ENCODE measurements at regions not wholly inside any gene's neighbourhood (a gene's known extent, or its start where the extent isn't known, plus 50 kb on each side); places are given as distances from the start of the nearest gene placed in this dataset.

DNA sequence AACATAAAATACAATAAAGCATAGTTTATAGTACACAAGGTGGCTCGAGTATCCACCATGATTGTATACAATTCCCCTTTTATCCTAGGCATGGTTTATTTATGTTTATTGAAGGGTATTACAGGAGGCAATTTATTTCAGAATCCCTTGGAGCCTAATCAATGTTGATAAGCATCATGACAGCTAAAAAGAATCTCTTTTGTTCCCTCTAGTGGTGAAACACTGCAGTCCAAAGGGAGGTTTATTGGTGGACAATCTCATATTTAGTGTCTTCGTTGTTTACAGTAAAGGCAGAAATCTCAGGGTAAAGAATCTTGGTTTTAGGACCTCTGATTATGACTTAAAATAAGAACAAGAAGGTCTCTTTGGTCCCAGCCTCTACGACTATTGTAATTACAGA lies 1712.5 kb downstream of the C4orf33 start:
- DNase-seq (ENCODE audit: insufficient read length, low spot score) = no peak
- no peak for TF ChIP-seq POLR2A (IDR thresholded peaks at IDR 0.05; ENCODE audit: low read depth, low read length)
- FAIRE-seq = no peak

DNA sequence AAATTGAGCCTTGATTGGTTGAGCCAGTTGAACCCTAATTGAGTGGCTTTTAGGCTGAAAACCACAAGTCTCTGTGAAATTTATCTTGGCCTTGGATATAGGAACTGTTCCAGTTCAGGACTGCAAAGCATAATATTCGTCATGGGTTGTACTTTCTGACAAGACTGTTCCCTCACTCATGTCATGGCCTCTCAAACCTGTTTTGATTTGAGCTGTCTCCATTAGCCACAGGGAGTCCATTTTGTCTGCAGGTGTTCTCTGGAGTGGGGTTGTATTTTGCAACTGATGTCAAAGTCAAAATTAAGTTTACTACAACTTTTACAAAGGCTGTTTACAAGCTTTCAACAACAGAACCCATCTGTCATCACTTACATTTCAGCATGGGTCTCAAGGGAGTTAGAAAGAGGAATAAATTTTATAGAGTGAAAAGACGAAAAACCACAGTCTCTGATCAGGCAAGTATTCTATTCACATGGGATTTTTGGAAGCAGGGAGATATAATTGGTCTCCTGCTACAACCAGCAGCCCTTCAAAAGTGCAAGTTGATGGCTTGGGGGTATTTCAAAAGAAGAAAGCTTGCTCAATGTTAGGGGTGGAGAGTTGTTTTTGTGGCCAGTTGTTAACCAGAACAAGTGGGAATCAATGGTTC lies 1716.3 kb downstream of the C4orf33 start:
- DNase-seq (ENCODE audit: insufficient read length, low spot score) (no peak), FAIRE-seq (no peak)
- no peak for TF ChIP-seq POLR2A (IDR thresholded peaks at IDR 0.05; ENCODE audit: low read depth, low read length)

DNA sequence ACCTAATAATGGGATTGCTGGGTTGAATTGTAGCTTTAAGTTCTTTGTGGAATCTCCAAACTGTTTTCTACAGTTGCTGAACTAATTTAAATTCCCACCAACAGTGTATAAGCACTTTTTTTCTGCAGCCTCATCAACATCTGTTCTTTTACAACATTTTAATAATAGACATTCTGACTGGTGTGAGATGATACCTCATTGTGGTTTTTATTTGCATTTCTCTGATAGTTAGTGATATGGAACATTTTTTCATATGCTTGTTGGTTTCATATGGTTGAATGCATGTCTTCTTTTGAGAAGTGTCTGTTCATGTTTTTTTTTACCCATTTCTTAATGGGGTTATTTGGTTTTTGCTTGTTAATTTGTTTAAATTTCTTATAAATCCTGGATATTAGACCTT lies 1718.9 kb downstream of the C4orf33 start:
- no peak for DNase-seq (ENCODE audit: insufficient read length, low spot score)

DNA sequence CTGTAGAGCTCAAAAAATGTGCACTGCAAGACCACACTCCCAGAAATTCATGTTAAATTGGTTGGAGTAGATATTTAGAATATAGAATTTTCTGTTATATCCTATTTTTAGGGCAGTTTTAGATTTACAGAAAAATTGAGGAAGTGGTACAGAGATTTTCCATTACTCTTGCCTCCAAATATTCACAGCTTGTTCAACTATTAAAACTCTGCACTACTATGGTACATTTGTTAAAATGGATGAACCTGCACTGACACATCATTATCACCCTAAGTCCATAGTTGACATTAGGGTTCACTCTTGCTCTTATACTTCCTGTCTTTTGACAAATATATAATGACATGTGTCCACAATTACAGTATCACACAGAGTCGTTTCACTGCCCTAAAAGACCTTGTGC lies 1724.5 kb downstream of the C4orf33 start:
- FAIRE-seq (no peak), DNase-seq (ENCODE audit: insufficient read length, low spot score) (no peak)
- TF ChIP-seq POLR2A (IDR thresholded peaks at IDR 0.05; ENCODE audit: low read depth, low read length) = no peak

More for the DNA sequence above, 1718.9 kb downstream of the C4orf33 start:
- TF ChIP-seq POLR2A (IDR thresholded peaks at IDR 0.05; ENCODE audit: low read depth, low read length) = no peak
- FAIRE-seq = no peak

DNA sequence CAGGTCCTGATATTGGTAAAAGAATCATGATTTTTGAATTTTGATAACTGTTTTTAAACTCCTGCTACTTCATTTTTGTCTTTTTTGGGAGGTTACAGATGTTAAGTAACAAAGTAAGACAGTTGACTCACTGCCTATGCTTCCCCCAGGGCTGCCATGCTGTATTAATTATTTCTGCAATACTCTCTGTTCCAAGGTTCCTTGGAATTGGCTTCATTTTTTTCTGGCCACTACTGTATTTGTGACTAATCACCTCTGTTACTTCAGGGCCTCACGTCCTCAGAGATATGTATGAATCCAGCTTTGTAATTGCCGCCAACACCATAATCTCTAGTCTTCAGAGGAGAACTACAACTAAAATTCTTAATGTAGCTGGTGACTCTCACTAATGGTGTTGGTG lies 1729.3 kb downstream of the C4orf33 start:
- TF ChIP-seq POLR2A (IDR thresholded peaks at IDR 0.05; ENCODE audit: low read depth, low read length) = no peak
- DNase-seq (ENCODE audit: insufficient read length, low spot score) (no peak), FAIRE-seq (no peak)

DNA sequence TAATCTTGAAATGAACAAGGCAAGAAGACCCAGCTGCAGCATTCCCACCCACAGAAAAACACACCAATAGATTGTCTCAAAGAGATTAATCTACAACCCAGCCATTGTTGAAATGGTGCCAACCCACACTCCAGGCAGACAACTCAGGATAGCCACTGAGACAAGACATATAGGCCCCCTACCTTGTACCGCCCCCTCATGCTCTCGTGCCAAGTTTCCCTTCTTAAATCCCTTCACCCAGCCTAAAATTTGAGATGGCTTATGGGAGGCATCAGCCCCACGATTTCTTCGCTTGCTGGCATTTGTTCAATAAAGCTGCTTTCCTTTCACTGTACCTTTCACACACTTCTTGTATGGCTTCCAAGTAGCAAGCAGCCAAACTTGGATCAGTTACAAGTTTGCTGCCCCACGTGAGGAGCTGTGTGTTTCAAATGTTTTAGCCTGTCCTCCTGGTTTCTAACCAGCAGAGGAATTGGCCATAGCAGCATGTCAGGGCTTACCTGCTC lies 1754.1 kb downstream of the C4orf33 start:
- FAIRE-seq (no peak), DNase-seq (ENCODE audit: insufficient read length, low spot score) (no peak)
- no peak for TF ChIP-seq POLR2A (IDR thresholded peaks at IDR 0.05; ENCODE audit: low read depth, low read length)

DNA sequence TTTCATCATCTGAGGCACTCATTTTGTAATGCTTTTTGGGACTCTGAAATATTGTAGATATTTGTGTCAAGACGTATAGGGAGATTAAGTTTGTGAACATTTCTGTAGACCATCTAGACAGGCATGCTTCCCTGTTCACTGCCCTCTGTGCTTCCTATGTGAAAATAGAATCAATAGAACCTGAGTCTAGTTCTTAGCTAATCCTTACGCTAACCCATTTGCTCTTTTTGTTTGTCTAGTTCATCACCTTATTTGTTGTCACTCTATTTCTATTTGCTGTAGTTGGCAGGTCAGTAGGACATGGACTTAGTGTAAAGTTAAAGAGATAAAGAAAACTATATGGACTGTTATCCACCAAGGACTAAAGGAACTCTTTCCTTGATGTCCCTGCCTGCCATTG lies 1755.2 kb downstream of the C4orf33 start:
- DNase-seq (ENCODE audit: insufficient read length, low spot score) (no peak), FAIRE-seq (no peak)
- no peak for TF ChIP-seq POLR2A (IDR thresholded peaks at IDR 0.05; ENCODE audit: low read depth, low read length)

DNA sequence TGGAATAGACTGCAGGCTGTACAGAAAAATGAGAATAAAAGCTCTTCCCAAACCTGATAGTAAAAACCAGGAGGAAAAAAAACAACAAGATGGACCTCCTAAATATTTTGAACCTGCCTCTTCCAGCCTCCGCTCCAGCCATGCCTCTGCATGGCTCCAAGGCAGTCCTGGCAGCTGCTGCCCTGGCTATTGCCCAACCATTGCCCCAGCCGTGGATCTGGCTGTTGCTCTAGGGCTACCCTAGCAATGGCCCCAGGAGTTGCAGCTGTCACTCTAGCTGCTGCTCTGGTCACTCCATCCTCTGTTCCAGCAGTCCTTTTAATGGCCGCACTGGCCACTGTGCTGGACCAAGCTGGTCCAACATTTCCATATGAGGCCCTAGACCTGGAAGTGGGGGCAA lies 1756.0 kb downstream of the C4orf33 start:
- DNase-seq (ENCODE audit: insufficient read length, low spot score) = no peak
- FAIRE-seq = no peak
- no peak for TF ChIP-seq POLR2A (IDR thresholded peaks at IDR 0.05; ENCODE audit: low read depth, low read length)

DNA sequence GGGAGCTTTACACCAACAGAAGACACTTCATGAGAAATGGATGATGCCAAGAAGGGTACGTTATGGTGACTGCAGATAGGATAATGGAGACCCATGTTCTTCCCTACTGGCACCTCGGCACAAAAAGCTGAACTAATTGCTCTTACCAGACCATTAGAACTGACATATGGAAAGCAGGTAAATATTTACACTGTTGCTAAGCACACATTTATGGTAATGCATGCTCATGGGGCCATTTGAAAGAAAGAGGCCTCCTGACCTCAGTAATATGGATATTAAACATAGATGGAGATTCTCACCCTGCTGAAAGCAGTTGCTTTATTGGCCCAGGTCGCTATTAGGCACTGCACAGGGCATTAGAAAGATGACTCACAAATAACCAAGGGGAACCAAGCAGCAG lies 1759.6 kb downstream of the C4orf33 start:
- FAIRE-seq = no peak
- DNase-seq (ENCODE audit: insufficient read length, low spot score) = no peak

DNA sequence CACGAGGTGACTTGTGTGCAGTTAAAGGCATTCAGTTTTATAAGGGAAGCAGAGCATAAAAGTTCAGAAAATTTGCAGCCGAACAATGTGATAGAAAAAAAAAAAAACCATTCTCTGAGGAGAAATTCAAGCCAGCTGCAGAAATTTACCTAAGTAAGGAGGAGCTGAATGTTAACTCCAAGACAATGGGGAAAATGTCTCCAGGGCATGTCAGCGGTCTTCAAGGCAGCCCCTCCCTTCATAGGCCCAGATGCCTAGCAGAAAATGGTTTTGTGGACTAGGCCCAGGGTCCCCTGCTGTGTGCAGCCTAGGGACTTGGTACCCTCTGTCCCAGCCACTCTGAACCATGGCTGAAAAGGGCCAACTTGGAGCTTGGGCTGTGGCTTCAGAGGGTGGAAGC lies 1764.0 kb downstream of the C4orf33 start:
- no peak for TF ChIP-seq POLR2A (IDR thresholded peaks at IDR 0.05; ENCODE audit: low read depth, low read length)
- no peak for DNase-seq (ENCODE audit: insufficient read length, low spot score)
- FAIRE-seq = no peak

More for the DNA sequence above, 1759.6 kb downstream of the C4orf33 start:
- no peak for TF ChIP-seq POLR2A (IDR thresholded peaks at IDR 0.05; ENCODE audit: low read depth, low read length)

DNA sequence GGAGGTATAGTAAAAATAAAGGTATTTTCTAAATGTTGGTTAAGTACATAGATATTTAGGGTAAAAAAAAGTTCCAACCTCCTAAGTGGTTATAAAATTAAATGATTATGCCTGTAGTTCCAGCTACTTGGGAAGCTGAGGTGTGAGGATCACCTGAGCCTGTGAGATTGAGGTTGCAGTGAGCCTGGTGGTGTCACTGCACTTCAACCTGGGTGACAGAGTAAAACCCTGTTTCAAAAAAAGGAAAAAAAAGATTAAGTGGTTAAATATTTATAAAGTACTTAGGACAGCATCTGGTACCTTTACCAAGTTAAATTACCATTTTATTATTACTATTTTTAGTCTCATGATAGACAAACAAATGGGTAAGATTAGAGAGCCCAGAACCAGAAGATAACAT lies 1801.0 kb downstream of the C4orf33 start:
- DNase-seq (ENCODE audit: insufficient read length, low spot score) (no peak), FAIRE-seq (no peak)
- no peak for TF ChIP-seq POLR2A (IDR thresholded peaks at IDR 0.05; ENCODE audit: low read depth, low read length)

DNA sequence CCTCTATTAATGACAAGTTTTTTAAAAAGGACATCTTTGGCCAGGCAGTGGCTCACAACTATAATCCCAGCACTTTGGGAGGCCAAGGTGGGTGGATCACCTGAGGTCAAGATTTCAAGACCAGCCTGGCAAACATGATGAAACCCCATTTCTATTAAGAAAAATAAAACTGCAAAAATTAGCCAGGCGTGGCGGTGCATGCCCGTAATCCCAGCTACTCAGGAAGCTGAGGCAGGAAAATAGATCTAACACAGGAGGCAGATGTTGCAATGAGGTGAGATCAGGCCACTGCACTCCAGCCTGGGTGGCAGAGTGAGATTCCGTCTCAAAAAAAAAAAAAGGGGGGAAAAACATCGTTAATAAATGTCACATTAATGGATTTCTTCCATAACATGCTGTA lies 1805.4 kb downstream of the C4orf33 start:
- DNase-seq (ENCODE audit: insufficient read length, low spot score) = no peak
- no peak for TF ChIP-seq POLR2A (IDR thresholded peaks at IDR 0.05; ENCODE audit: low read depth, low read length)
- FAIRE-seq = no peak

DNA sequence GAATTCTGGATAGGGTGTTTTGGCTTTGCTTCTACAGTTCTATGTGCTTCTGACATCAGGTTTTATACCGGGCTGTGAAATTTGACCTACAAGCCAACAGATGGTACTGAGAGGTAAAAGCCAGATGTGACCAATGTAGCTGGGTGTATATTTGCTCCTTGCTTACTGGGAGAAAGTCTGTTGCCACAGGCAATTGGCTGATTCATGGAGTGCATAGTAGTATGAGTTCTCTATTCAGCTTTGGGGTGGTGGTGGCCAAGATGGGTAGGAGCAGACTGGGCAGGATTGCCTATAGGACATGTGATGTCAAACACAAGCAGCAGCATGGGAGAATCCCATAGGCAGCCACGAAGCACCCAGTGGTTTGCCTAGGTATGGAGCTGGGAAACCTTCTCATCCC lies 1827.0 kb downstream of the C4orf33 start:
- FAIRE-seq (no peak), DNase-seq (ENCODE audit: insufficient read length, low spot score) (no peak)
- TF ChIP-seq POLR2A (IDR thresholded peaks at IDR 0.05; ENCODE audit: low read depth, low read length) = no peak

DNA sequence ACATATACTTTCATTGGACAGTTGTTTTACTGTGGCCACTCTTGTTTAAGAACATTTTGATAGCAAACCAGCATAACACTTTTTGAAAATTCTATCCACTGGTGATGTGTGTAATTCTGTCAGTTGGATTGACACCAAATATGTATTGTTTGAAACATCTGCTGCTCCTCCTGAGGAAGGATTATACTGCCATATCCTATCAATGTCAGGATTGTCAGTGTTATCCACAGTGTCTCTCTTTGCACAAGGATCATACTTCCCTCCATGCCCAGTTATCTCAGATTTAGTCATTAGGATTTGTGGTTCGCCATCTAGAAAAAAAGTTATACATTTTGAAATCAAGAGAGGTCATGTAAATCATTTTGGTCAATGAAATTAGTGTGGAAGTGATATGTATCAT lies 1859.6 kb downstream of the C4orf33 start:
- DNase-seq (ENCODE audit: insufficient read length, low spot score) (no peak), FAIRE-seq (no peak)
- TF ChIP-seq POLR2A (IDR thresholded peaks at IDR 0.05; ENCODE audit: low read depth, low read length) = no peak

DNA sequence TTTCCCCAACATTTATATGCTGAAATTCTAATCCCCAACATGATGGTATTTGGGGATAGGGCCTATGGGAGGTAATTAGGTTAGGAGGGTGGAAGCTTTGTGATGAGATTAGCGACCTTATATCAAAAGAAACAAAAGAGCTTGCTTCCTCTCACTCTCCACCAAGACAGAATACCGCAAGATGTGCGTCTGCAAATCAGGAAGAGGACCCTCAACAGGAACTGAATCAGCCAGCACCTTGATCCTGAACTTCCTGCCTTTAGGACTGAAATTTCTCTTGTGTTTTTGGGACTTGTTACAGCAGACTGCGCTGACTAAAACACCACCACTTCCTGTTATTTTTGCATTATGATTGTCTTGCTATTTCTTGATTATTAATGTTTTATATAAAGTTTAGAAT lies 1889.4 kb downstream of the C4orf33 start:
- DNase-seq (ENCODE audit: insufficient read length, low spot score) = no peak
- TF ChIP-seq POLR2A (IDR thresholded peaks at IDR 0.05; ENCODE audit: low read depth, low read length) = no peak
- no peak for FAIRE-seq

DNA sequence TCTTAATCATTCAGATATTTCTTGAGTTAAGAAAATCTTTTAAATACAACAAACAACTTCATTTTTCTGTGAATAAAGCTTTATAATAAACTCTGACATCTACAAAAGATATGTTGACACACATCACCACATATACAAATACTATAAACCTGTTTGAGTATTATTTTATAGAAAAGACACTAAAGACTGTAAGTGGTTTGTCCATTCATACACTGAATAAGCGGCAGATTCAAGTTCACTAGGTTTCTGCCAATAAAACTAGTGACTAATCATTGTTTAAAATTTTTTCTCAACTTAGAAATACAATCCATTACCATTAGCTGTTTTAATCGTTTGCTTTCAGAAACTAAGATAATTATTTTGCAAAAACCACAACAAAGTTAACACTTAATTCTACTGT lies 1900.0 kb downstream of the C4orf33 start:
- DNase-seq (ENCODE audit: insufficient read length, low spot score) (no peak), FAIRE-seq (no peak)
- TF ChIP-seq POLR2A (IDR thresholded peaks at IDR 0.05; ENCODE audit: low read depth, low read length) = no peak
